Thoracic aorta (tissue), 2 donors: ENCODE measurements at regions not wholly inside any gene's neighbourhood (a gene's known extent, or its start where the extent isn't known, plus 50 kb on each side); places are given as distances from the start of the nearest gene placed in this dataset.

Source experiments
- ATAC-seq: fragments of 150-250 bp; one replicate; pipeline ENCODE4 v1.8.0; 2017; ENCODE audit warnings: low read depth; ENCODE audit not compliant: insufficient number of reproducible peaks, low FRiP score
- DNase-seq: peaks from one replicate; pipeline ENCODE4 v3.0.0-alpha.2; 2020; ENCODE audit warnings: low spot score
- H3K27ac ChIP-seq, 2 donors: fragments of 200-600 bp; sonication (generic); 1 replicate in 1 of 2; 2 replicates in 1 of 2; pipeline ENCODE4 v1.5.1; 2016; ENCODE audit warnings: mild to moderate bottlenecking in 2 of 2, moderate library complexity in 2 of 2
- H3K27me3 ChIP-seq: fragments of 200-600 bp; sonication (generic); replicated peaks from 2 replicates; pipeline ENCODE4 v1.6.0; 2016; ENCODE audit warnings: mild to moderate bottlenecking; ENCODE audit not compliant: insufficient read depth
- H3K36me3 ChIP-seq: fragments of 200-600 bp; sonication (generic); one replicate; pipeline ENCODE4 v1.5.1; 2016
- H3K4me1 ChIP-seq, 2 donors: fragments of 200-600 bp; sonication (generic); 1 replicate in 1 of 2; 2 replicates in 1 of 2; pipeline versions ENCODE4 v1.5.1 to v1.6.0; 2016; ENCODE audit warnings: low read depth in 2 of 2, mild to moderate bottlenecking in 1 of 2; ENCODE audit not compliant: control insufficient read depth in 1 of 2
- H3K4me3 ChIP-seq: fragments of 200-600 bp; sonication (generic); 2 replicates; pipeline ENCODE4 v1.5.1; 2016; ENCODE audit warnings: mild to moderate bottlenecking
- H3K9me3 ChIP-seq: fragments of 200-600 bp; sonication (generic); 2 replicates; pipeline ENCODE4 v1.5.1; 2016
- TF ChIP-seq, protein P1 (sequence below): fragments of 200-600 bp; sonication (generic); IDR thresholded peaks from one replicate; pipeline ENCODE4 v1.5.1; 2019; ENCODE audit warnings: antibody characterized with exemption

DNA sequence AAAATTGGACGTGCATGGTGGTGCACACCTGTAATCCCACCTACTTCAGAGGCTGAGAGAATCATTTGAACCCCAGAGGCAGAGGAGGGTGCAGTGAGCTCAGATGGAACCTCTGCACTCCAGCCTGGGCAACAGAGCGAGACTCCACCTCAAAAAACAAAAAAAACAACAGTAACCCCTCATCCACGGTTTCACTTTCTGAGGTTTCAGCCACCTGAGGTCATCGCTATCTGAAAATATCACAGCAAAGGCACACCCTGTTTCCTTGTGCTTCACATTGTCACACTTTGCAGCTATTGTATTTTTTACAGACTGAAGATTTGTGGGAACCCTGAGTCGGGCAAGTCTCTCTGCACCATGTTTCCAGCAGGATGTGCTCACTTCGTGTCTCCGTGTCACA lies 54.1 kb upstream of the FOXQ1 start:
- ATAC-seq: no peak

DNA sequence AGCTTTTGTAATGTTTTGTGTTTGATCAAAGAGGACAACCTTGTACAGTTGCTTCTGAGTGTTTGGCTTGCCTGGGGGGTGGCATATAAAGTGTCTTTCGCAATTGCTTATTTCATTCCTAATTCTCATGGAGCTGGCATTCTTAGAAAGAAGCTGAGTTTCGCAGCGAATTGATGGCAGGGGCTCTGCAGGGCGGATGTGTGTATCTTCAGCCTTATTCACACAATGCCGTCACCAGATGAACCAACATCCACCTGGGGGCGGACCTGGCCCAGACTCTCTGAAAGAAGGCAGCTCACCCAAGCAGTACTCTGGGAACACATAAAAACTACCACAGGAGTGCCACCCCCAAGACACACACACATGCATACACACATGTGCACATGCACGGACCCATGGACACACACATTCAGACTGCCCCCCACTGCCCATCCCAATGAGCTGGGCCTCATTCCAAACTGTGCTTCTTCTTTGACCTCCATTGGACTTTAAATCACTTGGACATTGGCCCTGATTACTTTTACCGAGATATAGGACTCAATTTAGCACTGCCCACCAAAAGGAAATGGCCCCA lies 55.4 kb upstream of the FOXQ1 start:
- H3K4me1 ChIP-seq: no peaks in the 10 kb centered on the region
- no peaks in the 10 kb centered on the region for H3K27me3 ChIP-seq
- no peaks in the 10 kb centered on the region for H3K36me3 ChIP-seq
- no peak overlapping the region for H3K4me3 ChIP-seq
- DNase-seq (no peak), ATAC-seq (no peak)
- TF ChIP-seq, protein P1, sequence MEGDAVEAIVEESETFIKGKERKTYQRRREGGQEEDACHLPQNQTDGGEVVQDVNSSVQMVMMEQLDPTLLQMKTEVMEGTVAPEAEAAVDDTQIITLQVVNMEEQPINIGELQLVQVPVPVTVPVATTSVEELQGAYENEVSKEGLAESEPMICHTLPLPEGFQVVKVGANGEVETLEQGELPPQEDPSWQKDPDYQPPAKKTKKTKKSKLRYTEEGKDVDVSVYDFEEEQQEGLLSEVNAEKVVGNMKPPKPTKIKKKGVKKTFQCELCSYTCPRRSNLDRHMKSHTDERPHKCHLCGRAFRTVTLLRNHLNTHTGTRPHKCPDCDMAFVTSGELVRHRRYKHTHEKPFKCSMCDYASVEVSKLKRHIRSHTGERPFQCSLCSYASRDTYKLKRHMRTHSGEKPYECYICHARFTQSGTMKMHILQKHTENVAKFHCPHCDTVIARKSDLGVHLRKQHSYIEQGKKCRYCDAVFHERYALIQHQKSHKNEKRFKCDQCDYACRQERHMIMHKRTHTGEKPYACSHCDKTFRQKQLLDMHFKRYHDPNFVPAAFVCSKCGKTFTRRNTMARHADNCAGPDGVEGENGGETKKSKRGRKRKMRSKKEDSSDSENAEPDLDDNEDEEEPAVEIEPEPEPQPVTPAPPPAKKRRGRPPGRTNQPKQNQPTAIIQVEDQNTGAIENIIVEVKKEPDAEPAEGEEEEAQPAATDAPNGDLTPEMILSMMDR: no peak
- H3K9me3 ChIP-seq: no peaks in the 10 kb centered on the region
- no peak overlapping the region for H3K27ac ChIP-seq

More for the DNA sequence above, 54.1 kb upstream of the FOXQ1 start:
- Histone ChIP-seq H3K4me1 (no peaks in the 10 kb centered on the region), H3K27ac (no peak overlapping the region), H3K9me3 (no peaks in the 10 kb centered on the region), H3K27me3 (no peaks in the 10 kb centered on the region), H3K36me3 (no peaks in the 10 kb centered on the region), H3K4me3 (no peak overlapping the region)
- TF ChIP-seq, protein P1: no peak
- DNase-seq: no peak

DNA sequence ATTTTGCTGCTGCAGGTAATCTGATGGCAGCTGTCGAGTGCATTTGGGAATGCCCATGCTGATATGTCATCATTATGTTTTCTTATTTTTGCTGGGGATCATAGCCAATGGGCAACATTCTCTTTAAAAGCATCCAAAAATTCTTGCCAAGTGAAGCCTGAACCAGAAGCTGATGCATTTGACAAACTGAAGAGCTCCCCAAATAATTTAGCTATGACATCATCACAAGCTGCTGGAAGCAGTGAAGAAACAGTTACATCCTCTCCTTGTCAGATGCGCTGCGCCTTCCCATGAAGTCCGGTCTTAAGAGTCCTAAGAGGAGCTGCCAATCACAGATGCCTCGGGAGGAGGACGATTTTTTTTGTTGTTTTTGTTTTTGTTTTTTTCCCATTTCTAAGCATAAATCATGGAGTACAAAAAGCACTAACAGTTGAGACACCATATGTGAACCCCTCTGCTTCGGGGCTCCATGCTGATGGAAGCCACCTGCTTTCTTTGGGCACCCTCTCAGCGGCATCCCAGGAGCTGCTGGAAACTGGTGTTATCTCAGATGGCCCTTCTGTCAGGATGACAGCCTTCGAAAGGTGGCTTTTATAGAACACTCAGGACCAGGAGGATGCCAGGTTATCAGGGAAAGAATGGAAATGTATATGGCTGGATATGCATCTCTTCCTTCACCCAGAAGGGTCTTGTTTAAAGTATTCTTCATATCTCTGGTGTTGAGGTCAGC lies 56.1 kb upstream of the FOXQ1 start:
- no peak overlapping the region for H3K27ac ChIP-seq
- TF ChIP-seq, protein P1: no peak

DNA sequence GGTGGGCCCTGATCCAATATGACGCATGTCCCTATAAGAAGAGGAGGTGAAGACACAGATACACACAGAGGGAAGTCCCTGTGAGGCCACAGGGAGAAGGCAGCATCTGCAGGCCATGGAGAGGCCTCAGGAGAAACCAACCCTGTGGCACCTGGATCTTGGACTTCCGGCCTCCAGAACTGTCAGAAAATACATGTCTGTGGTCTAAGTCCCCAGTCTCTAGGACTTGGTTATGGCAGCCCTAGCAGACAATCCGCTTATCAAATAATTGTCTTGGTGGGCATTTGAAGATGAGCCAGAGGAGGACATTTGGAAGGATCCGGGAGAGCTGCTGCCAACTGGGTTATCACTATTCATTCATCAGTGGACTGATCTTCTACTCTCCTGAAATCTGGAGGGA lies 57.6 kb upstream of the FOXQ1 start:
- no peak overlapping the region for H3K27ac ChIP-seq
- DNase-seq: no peak
- H3K36me3 ChIP-seq: no peaks in the 10 kb centered on the region
- no peak overlapping the region for H3K4me3 ChIP-seq
- H3K4me1 ChIP-seq: no peaks in the 10 kb centered on the region
- no peak for ATAC-seq
- TF ChIP-seq, protein P1: no peak
- H3K27me3 ChIP-seq: no peaks in the 10 kb centered on the region
- H3K9me3 ChIP-seq: no peaks in the 10 kb centered on the region

More for the DNA sequence above, 56.1 kb upstream of the FOXQ1 start:
- Histone ChIP-seq H3K4me1 (no peaks in the 10 kb centered on the region), H3K36me3 (no peaks in the 10 kb centered on the region), H3K27me3 (no peaks in the 10 kb centered on the region), H3K4me3 (no peak overlapping the region), H3K9me3 (no peaks in the 10 kb centered on the region)
- DNase-seq (no peak), ATAC-seq (no peak)

DNA sequence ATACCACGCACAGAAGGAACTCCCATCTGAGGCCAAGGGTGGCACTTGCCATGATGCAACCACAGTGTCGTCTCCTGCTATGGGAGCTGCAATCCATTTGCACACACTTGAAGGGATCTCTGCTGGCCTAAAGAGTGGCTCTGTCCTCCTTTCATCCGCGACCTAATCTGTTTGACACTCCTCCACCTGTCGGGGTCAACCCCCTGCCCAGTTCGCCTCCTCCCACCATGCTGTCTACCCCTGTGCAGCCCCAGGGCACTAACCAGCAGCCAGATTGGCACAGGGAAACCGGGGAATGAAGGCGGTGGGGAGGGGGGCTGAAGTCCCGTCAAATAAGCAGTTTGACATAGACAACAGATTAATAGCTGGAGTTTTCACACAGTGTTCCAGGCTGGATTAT lies 58.1 kb upstream of the FOXQ1 start:
- no peaks in the 10 kb centered on the region for H3K4me1 ChIP-seq
- ATAC-seq (no peak), DNase-seq (no peak)
- H3K36me3 ChIP-seq: no peaks in the 10 kb centered on the region
- no peak overlapping the region for H3K4me3 ChIP-seq
- TF ChIP-seq, protein P1: no peak
- no peaks in the 10 kb centered on the region for H3K27me3 ChIP-seq
- H3K27ac ChIP-seq: no peak overlapping the region
- no peaks in the 10 kb centered on the region for H3K9me3 ChIP-seq
